HG02642 (cell line): ENCODE measurements at regions not wholly inside any gene's neighbourhood (a gene's known extent, or its start where the extent isn't known, plus 50 kb on each side); places are given as distances from the start of the nearest gene placed in this dataset.

Source experiments
- ATAC-seq: cut with Tn5 transposase; IDR thresholded peaks from one replicate; pipeline ENCODE4 v1.9.1; 2021; ENCODE audit warnings: mild to moderate bottlenecking; ENCODE audit not compliant: unreplicated experiment, poor library complexity

GRCh38 chr2:215487002-215487372 lies 51.1 kb upstream of the FN1 start:
- no peak for ATAC-seq

DNA sequence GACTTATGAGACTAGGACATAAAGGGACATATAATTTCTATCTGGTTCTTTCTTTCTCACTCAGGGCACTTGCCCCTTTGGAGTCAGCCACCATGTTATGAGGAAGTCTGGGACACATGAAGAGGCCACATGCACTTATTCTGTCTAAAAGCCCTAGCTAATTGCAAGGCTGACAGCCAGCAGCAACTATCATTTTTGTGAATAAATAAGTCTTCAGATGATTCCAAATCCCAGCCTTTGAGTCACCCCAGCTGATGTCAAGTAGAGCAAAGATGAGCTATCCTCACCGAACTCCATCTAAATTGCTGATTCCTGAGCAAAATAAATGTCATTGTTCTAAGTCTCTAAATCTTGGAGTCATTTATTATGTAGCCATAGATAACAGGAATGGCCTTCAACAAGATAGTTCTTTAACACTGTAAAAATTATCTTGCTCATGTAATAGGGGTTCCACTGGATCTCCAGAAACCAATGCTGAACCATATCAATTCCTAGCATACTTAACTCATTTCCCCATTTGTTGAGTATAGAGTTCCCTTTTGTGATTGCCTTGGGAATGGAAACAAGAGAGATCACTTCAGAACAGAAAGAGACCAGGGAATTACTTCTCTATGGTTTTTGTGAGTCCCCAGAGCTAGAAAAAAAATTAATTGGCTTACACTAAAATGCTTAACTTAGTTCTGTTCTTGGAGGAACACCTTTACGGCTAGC lies 50.6 kb upstream of the FN1 start:
- ATAC-seq: no peak
